ENCODE measurements at regions not wholly inside any gene's neighbourhood (a gene's known extent, or its start where the extent isn't known, plus 50 kb on each side); places are given as distances from the start of the nearest gene placed in this dataset.

GRCh38 chr4:23241408-23241807 lies 548.7 kb downstream of the GBA3 start:
- DNase-seq = no peak

DNA sequence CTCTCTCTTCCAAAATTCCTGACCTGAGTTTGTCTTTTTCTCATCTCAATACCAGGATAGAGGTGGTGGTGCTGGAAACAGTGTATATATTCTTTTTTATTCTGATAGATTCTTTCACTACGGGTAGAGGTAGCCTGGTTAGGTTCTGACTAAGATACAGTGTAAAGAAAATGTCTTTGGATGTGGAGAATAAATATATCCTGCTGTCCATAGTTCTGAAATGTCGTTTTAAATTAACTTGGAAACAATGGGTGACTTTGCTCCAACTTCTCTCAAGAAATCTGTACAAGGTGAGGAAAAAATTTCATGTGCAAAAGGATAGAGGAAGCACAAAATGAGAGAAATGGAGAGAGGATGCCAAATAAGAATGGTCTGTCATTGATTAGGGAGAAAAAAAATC lies 546.1 kb downstream of the GBA3 start:
- DNase-seq = no peak

- peak; percentile 3 for DNase-seq
Observed at GRCh38 chr4:23237771-23238170, 545.0 kb downstream of the GBA3 start.

DNA sequence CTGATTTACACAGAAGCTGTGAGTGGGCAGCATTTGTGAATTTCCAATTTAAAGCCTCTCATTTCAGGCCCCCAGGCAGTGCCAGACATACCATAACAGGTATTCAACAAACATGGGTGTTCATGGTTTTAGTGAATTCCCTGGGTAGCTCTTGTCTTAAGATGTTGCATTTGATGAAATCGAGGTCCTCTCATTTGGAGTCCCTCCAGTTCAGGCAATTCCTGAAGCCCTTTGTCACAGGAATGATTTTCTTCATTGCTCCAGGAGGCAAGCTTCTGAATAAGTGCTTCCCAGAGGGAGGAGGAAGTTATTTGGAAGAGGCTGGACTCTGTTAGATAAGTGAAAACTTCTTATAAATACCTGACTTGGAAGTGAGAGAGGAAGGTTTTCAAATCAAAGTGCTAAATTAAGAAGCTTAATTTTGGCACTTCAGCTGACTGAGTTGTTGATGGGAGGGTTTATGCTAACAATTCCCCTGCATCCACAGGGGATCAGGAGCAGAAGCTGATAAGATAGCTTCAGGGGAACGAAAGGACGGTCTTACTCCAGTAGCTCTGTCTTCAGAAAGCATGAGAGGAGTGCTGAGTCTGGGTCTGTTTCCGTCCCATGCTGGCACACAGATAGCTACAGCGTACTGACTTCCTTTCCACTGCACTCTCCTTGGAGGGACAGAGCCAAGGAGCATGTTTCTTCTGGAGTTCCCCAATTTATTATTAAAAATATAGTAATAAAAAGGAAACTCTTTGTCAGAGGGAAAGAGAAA lies 543.1 kb downstream of the GBA3 start:
- no peak for DNase-seq

GRCh38 chr4:23234716-23235115 lies 542.0 kb downstream of the GBA3 start:
- no peak for DNase-seq

- no peak for DNase-seq
Observed at GRCh38 chr4:23234018-23234417, 541.3 kb downstream of the GBA3 start.

GRCh38 chr4:23233596-23233995 lies 540.9 kb downstream of the GBA3 start:
- no peak for DNase-seq

DNA sequence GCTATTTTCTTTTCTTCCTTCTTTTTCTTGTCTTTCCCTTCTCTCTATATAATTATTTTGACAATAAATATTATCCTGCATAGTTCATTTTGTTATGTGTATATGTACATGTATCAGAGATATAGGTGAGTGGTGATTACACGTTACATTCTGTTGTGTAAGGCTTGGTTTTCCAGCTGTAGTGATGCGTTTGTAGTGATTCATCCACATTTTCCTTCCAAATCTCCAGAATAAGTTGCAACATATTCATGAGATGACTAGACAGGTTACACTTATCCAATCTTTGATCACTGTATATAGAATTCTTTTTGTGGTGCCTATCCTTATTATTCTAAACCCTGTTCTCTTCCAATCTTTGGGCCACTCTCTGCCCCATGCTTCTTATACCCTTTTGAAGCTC lies 540.2 kb downstream of the GBA3 start:
- no peak for DNase-seq

DNA sequence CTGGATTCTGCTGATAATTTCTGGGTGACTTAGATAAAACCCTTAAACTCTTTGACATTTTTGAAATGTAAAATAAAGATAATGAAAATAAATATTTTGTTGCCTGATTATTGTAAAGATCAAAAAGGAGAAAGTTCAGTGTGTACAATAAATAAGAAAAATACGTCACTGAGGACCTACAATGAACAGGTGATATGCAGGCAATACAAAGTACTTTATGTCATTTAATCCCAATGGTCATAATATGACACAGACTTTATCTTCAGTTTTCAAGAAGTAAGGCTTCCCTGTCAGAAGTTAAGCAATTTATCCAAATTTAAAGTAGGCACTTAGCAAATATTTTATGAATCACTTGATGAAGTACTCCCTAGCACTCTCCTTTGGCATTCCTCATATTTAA lies 532.8 kb downstream of the GBA3 start:
- no peak for DNase-seq

GRCh38 chr4:23224684-23225420 lies 532.1 kb downstream of the GBA3 start:
- no peak for DNase-seq

DNA sequence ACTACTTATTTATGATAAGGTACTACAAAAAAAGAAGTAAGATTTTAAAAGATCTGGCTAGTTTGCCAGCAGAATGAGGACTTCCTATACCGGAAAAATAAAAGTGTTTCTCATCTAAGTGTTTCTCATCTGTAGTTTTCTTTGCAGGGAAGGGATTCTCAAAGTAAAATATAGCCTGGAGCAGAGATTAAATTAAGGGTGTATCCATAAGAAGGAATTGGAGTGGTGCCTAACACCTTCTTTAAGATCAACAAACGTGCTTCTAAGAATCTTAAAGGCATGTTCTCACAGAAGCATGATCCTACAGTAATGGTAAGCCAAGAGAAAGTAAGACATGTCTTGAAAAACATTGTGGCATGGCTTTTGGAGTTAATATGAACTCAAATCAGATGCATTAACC lies 528.2 kb downstream of the GBA3 start:
- no peak for DNase-seq

- no peak for DNase-seq
Observed at GRCh38 chr4:23219779-23220408, 527.2 kb downstream of the GBA3 start.

GRCh38 chr4:23213198-23213597 lies 520.5 kb downstream of the GBA3 start:
- DNase-seq = no peak

- no peak for DNase-seq
Observed at GRCh38 chr4:23212558-23212957, 519.8 kb downstream of the GBA3 start.

DNA sequence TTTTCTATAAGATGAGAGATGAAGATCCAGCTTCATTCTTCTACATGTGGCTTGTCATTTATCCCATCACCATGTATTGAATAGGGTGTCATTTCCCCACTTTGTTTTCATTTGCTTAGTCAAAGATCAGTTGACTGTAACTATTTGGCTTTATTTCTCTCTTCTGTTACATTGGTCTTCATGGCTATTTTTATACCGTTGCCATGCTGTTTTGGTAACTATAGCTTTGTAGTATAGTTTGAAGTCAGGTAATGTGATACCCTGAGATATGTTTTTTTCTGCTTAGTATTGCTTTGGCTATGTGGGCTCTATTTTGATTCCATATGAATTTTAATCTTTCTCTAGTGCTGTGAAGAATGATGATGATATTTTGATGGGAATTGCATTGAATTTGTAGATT lies 514.3 kb downstream of the GBA3 start:
- no peak for DNase-seq

DNA sequence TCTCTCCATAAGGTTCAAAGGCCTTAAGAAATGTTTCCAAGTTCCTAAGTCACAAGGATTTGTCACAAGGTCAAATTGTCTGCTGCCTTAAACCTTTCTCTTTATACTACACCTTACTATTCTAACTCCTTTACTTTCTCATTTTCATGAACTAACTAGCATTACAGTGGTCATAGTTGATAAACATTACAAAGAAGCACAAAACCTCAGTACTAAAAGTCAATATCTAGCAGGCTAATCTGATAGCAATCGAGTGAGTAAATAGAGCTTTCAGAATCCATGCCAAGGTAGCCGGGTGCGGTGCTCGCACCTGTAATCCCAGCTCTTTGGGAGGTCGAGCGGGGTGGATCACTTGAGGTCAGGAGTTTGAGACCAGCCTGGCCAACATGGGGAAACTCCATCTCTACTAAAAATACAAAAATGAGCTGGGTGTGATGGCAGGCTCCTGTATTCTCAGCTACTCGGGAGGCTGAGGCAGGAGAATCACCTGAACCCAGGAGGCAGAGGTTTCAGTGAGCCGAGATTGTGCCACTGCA lies 510.0 kb downstream of the GBA3 start:
- no peak for DNase-seq

DNA sequence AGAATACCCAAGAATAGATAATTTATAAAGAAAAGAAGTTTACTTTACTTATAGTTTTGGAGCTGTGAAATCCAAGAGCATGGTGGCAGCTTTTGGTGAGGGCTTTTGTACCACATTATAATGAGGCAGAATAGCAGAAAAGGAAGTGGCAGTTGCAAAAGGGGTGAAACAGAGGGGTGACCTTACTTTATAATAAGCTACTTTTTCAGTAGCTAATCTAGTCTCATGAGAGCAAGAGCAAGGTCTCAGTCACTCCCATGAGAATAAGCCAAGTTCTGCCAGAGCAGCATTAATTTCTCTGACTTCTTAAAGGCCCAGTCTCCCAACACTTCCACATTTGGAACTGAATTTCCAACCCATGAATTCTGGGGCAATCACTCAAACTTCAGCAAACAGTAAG lies 502.0 kb downstream of the GBA3 start:
- DNase-seq = no peak

GRCh38 chr4:23174179-23174578 lies 481.4 kb downstream of the GBA3 start:
- DNase-seq = no peak

DNA sequence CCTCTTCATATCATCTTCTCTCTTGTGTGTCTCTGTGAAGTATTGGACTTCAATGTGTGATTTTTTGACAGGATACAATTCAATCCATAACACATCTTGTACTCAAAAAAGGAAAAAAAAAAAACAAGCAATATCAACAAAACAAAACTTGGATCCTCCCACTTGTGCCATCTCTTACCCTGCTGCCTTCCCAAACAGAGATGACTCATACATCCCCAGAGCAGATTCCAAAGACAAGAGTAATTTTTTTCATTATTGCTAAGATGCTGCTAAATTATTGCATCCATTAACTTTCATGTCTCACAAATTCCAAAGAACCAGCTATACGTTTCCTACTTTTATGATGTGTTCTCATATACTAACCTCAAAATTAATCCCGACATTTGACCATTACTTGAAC lies 479.2 kb downstream of the GBA3 start:
- no peak for DNase-seq

DNA sequence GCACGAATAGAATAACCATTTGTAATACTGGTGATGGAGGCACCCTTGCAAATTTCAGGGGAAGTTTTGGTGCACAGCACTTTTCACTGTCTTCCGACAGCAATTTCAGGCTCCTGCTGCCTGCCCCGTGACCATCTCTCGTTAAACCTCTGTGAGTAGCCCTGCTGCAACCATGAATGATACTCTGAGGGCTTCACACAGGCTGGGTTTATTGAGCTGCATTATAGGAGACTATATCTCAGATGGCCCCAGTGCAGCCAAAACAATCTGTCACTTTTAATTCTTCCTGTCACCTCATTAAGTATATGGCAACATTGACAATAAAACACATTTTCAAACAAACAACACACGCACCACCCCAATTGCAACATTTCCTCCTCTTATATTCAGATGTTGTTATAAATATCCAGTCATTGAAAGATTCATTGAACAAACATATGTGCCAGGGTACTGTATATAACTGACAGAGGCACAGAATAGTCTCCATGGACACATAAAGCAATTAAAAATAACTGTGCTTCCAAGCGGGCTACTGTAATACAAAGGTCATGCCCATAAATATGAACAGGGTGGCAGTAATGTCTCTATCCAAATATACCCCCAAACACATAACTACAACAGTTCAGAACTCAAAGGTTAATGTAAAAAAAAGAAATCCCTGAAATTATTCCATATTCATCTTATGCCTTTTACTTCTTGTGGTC lies 477.0 kb downstream of the GBA3 start:
- no peak for DNase-seq

- DNase-seq = no peak
Observed at GRCh38 chr4:23166919-23167318, 474.2 kb downstream of the GBA3 start.

- no peak for DNase-seq
Observed at GRCh38 chr4:23166407-23166806, 473.7 kb downstream of the GBA3 start.

GRCh38 chr4:23165669-23166068 lies 472.9 kb downstream of the GBA3 start:
- DNase-seq = no peak

Data from RPMI8226 (cell line).